ENCODE measurements at regions not wholly inside any gene's neighbourhood (a gene's known extent, or its start where the extent isn't known, plus 50 kb on each side); places are given as distances from the start of the nearest gene placed in this dataset.

DNA sequence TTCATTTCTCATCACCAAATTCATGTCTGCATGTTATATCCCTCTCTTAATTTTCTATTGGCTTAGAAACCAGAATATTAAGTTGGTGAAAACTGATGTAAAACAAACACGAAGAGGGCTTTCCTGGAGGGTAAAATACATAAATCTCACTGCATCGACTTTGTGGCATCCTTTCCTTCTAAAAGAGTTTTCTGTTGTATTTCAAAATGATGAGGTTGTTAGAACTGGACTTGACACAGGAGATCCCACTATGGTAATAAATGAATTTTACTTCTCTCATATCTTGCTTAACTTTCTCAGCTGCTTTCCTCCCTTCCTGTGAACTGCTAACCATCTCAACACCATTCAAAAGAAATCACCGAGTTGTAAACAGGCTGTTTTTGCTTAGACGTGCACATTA lies 162.0 kb upstream of the TRPC7 start:
- WGBS, result 58% methylated on average over 4 of the region's 4 CpGs
- Histone ChIP-seq H3K4me3 (no peak overlapping the region), H3K4me1 (no peaks in the 10 kb centered on the region), H3K27ac (no peak overlapping the region), H3K27me3 (no peaks in the 10 kb centered on the region), H3K36me3 (no peaks in the 10 kb centered on the region), H3K9me3 (no peaks in the 10 kb centered on the region)
- DNase-seq (ENCODE audit: low spot score in 2 of 2), result no peak
- TF ChIP-seq CTCF (IDR thresholded peaks at IDR 0.05), result no peak
- TF ChIP-seq EP300 (IDR thresholded peaks at IDR 0.05), result no peak
- no peak for TF ChIP-seq POLR2AphosphoS5 (IDR thresholded peaks at IDR 0.05)
- TF ChIP-seq POLR2A (IDR thresholded peaks at IDR 0.05), result no peak

- TF ChIP-seq CTCF (IDR thresholded peaks at IDR 0.05) (no peak), EP300 (IDR thresholded peaks at IDR 0.05) (no peak), POLR2A (IDR thresholded peaks at IDR 0.05) (no peak), POLR2AphosphoS5 (IDR thresholded peaks at IDR 0.05) (no peak)
- WGBS, result 61% methylated on average over 5 of the region's 5 CpGs
- no peak for DNase-seq (ENCODE audit: low spot score in 2 of 2)
- Histone ChIP-seq H3K9me3 (no peaks in the 10 kb centered on the region), H3K27me3 (no peaks in the 10 kb centered on the region), H3K36me3 (no peaks in the 10 kb centered on the region), H3K4me3 (no peak overlapping the region), H3K27ac (no peak overlapping the region), H3K4me1 (no peaks in the 10 kb centered on the region)
Observed at GRCh38 chr5:136526791-136527190, 161.4 kb upstream of the TRPC7 start.

GRCh38 chr5:136526021-136526420 lies 160.7 kb upstream of the TRPC7 start:
- DNase-seq (ENCODE audit: low spot score in 2 of 2), result no peak
- WGBS, result 83% methylated on average over 4 of the region's 4 CpGs
- no peak for TF ChIP-seq POLR2AphosphoS5 (IDR thresholded peaks at IDR 0.05)
- no peak for TF ChIP-seq CTCF (IDR thresholded peaks at IDR 0.05)
- TF ChIP-seq POLR2A (IDR thresholded peaks at IDR 0.05), result no peak
- TF ChIP-seq EP300 (IDR thresholded peaks at IDR 0.05), result no peak
- H3K36me3 ChIP-seq, result no peaks in the 10 kb centered on the region
- no peaks in the 10 kb centered on the region for H3K9me3 ChIP-seq
- H3K27me3 ChIP-seq, result no peaks in the 10 kb centered on the region
- H3K4me1 ChIP-seq, result no peaks in the 10 kb centered on the region
- H3K27ac ChIP-seq, result no peak overlapping the region
- no peak overlapping the region for H3K4me3 ChIP-seq

DNA sequence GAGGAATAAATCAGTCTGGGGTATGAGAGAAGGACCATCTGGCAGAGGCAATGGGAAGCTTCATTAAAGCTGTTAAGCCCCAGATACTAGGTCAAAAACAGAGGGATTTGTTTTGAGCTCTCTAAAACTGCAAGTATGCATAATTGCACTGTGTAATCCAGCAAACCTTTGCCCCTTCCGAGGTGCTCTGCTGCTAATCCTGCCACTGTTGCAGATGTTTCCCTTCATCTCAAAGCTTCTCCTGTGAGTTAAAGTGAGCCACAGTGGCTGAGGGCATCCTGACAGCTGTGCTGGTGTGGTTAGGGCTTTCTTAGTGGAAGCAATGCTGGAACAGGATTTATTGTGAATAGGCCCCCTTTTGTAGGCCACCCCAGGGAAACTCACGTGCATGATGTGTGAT lies 160.3 kb upstream of the TRPC7 start:
- DNase-seq (ENCODE audit: low spot score in 2 of 2), result no peak
- Histone ChIP-seq H3K36me3 (no peaks in the 10 kb centered on the region), H3K4me3 (no peak overlapping the region), H3K27me3 (no peaks in the 10 kb centered on the region), H3K4me1 (no peaks in the 10 kb centered on the region), H3K27ac (no peak overlapping the region), H3K9me3 (no peaks in the 10 kb centered on the region)
- WGBS, result 52% methylated on average over 2 of the region's 2 CpGs
- TF ChIP-seq POLR2A (IDR thresholded peaks at IDR 0.05) (no peak), CTCF (IDR thresholded peaks at IDR 0.05) (no peak), POLR2AphosphoS5 (IDR thresholded peaks at IDR 0.05) (no peak), EP300 (IDR thresholded peaks at IDR 0.05) (no peak)

GRCh38 chr5:136522217-136522956 lies 157.0 kb upstream of the TRPC7 start:
- H3K4me3 ChIP-seq, result no peak overlapping the region
- DNase-seq (ENCODE audit: low spot score in 2 of 2), result no peak
- WGBS, result 71% methylated on average over 3 of the region's 3 CpGs
- H3K9me3 ChIP-seq, result no peaks in the 10 kb centered on the region
- no peaks in the 10 kb centered on the region for H3K36me3 ChIP-seq
- no peaks in the 10 kb centered on the region for H3K4me1 ChIP-seq
- TF ChIP-seq POLR2A (IDR thresholded peaks at IDR 0.05), result no peak
- no peak for TF ChIP-seq POLR2AphosphoS5 (IDR thresholded peaks at IDR 0.05)
- TF ChIP-seq CTCF (IDR thresholded peaks at IDR 0.05), result no peak
- no peak for TF ChIP-seq EP300 (IDR thresholded peaks at IDR 0.05)
- no peak overlapping the region for H3K27ac ChIP-seq
- no peaks in the 10 kb centered on the region for H3K27me3 ChIP-seq
